Tongue (tissue), 1 donor: ENCODE measurements at regions not wholly inside any gene's neighbourhood (a gene's known extent, or its start where the extent isn't known, plus 50 kb on each side); places are given as distances from the start of the nearest gene placed in this dataset.

Experiments
- DNase-seq: peaks from one replicate; pipeline ENCODE4 v3.0.0-alpha.2; 2015

DNA sequence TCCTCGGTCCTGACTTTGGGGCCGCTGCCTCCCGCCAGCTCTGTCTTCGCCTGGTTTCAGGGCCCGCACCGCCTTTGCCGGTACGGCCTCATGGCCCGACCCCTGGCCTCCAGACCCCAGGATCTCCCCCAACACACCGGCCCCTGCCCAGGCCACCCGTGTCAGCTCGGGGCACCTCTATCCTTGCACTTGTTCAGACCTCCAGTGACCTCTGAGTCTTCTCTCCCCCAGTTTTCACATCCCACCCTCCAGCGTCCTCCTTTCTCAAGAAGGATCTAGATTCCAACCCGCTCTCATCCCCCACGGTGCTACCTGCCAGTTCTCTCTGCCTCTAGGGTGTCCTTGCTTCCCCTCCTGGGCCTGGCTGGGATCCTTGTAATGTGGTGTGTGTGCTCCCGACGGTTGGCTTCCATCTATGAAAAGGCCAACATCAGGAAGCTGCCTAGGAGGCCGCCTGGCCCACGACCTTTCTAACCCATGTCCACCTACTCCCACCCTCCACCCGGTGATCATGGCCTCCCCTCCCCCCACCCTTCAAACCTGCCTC is 61.1 kb downstream of the SPATA31C2 start:
- DNase-seq: no peak

DNA sequence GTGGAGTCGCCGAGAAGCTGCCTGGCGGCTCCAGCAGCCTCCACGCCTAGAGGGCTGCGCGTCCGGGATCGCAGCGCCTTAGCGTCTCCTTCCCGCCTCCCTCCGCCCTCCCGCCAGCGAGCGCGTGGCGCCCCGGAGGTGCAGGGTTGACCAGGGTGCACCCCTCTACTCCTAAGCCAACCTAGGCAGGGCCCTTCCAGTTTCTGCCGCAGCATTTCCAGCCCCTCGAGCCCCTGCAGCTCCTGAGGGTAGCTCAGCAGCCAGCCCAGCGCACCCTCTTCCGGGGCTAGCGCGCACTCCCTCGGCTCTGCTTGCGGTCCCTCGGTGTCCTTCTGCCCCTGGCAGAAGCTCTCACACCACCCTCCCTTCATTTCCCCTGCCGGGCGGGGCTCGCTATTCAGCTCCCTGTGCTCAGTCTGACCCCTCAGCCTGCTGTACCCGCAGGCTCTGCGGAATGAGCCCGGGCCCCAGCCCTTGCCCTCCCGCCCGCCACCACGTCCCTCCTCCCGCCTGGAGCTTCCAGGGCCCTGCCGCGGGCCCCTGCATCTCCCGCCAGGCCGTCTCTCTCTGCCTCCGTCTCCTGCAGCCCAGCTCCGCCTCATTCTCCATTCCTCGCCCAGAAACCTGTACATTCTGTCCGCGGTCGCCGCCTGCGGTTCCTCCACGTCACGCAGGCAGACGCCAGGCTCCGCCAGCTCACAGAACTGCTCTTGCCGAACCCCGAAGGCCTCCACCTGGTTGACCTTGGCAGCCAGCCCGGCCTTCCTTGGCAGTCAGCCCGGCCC is 61.8 kb downstream of the SPATA31C2 start:
- peak; percentile 91 for DNase-seq

DNA sequence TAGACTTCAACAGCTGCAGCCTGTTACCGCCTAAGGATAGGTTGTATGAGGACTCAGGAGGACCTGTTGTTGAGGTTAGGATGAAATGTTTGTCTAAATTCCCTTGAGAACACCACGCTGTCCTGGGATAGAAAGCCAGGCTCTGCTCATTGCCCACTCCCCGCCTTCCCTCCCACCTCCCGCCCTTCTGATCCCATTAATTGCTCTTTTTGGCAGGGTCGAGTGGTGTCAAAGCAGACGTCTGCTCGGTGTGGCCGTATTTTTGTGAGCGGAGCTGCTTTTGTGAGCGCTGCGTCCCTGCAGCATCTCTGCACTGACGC is 62.3 kb downstream of the SPATA31C2 start:
- DNase-seq: no peak

DNA sequence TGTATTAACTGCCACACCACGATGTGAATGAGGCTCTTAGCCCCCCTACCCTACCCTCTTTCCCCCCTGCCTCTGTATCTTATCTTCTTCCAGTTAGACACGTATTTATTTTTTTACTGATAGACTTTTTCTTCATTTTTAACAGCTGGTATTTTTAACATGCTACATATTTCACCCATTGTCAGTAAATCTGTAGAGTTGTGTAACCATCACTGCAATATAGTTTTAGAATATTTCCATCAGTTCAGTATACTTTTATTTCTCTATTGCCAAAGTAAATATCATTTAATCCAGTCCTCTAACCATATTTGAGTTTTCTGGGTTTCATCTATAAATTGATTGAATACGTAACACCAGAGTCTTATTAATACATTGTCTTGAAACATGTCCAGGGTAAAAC is 62.8 kb downstream of the SPATA31C2 start:
- no peak for DNase-seq

DNA sequence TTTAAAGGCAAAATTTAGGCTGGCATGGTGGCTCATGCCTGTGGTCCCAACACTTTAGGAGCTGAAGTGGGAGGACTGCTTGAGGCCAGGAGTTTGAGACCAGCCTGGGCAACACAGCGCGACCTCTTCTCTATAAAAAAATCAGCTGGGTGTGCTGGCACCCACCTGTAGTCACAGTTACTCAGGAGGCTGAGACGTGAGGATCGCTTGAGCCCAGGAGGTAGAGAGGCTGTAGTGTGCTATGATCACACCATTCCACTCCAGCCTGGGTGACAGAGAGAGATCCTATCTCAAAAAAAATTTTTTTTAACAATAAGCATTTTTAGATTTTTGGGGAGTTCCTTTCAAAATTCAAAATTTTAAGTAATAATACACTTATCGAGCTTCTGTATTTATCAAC is 63.3 kb downstream of the SPATA31C2 start:
- DNase-seq: no peak

DNA sequence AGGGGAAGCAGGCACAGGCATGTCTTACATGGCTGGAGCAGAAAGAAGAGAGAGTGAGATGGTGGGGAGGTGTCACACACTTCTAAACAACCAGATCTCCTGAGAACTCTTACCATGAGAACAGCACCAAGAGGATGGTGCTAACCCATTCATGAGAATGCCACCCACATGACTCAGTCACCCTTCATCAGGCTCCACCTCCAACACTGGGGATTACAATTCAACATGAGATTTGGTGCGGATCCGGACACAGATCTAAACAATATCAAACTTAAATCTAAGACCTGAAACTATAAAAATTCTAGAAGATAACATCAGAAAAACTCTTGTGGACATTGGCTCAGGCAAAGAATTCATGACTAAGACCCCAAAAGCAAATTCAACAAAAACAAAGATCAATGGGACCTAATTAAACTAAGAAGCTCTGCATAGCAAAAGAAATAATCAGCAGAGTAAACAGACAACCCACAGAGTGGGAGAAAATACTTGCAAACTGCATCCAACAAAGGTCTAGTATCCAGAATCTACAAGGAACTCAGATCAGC is 65.4 kb downstream of the SPATA31C2 start:
- DNase-seq: no peak

DNA sequence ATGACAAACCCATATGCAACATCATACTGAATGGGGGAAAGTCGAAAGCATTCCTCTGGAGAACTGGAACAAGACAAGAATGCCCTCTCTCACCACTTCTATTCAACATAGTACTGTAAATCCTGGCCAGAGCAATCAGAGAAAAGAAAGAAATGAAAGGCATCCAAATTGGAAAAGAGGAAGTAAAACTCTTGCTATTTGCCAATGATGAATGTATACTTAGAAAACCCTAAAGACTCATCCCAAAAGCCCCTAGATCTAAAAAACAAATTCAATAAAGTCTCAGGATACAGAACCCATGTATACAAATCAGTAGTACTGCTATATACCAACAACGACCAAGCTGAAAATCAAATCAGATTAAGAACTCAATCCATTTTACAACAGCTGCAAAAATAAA is 66.9 kb downstream of the SPATA31C2 start:
- DNase-seq: no peak

DNA sequence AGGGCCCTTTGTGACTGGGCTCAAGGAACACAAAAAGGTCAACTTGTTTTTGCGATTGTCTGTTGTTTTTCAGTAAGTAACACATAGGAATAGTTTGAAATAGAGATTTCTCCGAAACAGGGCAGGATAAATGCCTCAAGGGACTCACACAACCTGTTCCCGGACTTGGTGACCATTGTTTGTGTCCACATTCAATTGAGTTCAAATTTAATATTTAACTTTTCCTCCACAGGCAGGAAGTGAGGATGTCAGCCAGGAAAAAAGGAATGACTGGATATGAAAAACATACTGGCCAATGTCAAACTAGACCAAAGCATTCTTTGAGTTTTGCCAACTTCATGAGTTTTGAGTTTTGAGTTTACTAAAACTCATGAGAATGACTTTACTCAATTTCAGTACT is 72.7 kb downstream of the SPATA31C2 start:
- DNase-seq: no peak

DNA sequence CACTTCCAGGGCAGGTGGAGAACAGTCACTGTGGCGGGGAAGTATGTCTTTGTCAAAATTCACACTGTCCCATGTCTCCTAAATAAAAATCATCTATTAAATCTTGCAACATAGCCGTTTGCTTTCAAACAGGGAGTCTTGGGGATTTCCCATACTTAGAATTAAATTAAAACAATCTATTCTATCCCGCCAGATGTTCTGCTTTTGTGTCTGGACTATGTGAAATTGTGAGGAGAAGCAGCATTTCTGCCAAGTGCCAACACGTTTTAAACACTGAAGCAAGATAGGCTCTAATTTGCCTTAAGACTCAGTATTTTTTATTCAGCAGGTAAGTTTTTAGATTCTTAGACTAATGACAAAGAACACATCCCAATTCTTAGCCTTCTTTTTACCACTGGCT is 73.7 kb downstream of the SPATA31C2 start:
- DNase-seq: peak; percentile 19

DNA sequence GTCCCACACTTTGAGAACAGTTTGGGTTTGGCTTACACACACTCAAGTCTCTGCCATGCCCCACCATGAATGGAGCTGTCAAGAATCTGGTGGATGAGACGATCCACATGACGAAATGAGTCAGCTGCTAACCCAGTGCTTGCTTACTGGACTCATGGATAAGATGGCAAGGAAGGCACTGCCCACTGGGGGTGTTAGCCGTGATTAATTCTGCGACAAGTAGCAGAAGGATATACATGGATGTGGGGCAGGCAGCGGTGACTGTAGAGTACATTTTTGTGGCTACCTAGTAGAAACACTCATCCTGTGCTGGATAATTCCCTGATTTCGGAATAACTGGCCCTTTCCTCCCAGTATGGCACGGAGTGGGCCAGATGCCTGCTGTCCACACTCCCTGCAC is 77.5 kb downstream of the SPATA31C2 start:
- DNase-seq: no peak

DNA sequence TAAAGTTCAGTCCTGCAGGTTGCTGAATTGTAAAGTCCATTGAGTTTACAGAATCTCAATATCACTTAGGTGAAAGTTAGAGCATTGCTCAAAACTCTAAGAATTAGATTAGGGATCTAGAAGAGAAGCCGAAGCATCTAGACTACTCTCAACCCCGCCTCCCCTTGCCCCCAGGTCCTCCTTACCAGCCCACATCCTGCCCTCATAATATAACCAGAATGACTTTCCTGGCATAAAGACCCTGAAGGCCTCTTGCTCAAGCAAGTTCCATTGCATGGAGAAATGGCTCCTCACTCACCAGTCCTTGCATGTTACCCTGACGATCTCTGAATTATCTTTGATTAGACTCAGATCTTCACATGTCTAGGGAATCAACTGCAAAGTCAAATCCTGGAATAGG is 78.8 kb downstream of the SPATA31C2 start:
- DNase-seq: no peak

DNA sequence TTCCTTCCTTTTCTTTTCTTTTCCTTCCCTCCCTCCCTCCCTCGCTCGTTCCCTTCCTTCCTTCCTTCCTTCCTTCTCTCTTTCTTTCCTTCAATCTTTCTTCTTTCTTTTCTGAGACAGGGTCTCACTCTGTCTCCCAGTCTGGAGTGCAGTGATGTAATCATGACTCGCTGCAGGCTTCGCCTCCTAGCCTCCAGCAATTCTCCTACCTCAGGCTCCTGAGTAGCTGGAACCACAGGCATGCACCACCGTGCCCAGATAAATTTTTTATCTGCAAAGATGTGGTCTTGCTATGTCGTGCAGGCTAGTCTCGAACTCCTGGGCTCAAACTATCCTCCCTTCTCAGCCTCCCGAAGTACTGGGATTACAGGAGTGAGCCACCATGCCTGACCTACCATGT is 81.4 kb downstream of the SPATA31C2 start:
- DNase-seq: no peak

DNA sequence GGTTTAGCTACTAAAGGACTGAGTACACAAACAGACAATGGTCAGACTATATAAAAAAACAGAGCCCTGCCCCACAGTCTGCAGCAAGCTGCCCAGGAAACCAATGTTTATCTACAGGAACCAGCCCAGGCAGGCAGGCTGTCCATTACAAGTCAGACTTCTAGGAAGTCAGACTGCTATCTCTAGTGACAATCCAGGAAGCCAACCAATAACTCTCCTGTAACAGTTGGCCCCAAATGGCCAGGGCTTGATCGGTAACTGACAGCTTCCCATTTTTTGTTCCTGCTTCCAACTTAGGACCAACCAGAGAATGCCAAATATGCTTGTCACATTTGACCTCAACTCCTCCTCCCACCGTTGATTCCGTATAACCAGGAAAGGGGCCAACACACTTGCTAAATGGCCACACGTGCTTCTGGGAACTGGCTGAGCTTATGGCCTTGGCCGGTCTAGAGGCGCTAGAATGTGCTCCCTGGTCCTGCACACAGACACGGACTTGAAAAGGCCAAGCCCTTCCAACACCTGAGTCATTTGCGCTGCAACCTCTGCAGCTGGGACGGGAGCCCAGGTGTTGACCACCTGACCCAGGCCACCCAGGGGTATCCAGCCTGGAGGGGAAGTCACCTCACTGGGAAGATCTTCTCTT is 79.6 kb upstream of the CDK20 start:
- no peak for DNase-seq

DNA sequence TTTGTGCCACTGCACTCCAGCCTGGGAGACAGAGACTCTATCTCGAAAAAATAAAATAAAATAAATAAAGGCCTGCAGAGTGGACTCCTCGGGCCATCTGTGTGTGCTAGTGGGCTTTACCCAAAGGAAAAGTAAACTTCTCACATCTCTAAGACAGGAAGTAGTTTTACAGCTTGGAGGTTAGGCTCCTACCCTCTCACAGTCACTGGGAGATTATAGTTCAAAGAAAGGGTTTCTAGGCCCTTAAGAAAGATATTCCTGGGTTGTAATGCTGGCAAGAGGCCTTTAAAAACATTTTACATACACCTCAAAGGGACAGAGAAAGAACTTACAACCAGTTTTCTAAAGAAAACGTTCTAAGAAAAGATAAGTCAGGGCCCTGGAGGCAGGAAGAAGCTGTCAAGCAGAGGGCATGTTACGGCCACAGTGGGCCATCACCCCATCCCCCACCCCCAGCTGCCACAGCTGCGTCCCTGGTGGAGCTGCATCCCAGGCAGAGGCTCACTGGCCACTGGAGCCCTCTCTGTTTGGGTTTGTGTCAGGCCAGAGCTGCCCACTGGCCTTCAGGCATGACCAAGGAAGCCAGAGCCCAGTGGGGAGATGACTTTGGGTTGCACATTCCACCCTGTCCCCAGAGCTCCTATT is 78.1 kb upstream of the CDK20 start:
- DNase-seq: no peak

DNA sequence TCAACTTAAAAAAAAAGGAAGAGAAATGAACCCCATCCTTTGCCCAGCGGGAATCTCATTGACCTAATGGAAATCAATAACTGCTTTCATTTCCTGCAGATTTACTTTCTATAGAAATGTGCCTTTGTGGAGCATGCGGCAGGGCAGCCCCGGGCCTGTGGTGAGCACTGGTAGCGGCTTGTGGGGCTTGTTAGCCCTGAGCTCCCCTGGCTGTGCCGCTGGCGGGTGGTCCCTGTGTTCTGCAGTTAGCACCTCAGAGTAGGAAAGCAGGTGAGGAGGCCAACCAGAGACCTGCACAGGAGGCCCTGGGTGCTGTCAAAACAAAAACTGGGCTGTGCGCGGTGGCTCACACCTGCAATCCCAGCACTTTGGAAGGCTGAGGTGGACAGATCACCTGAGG is 76.8 kb upstream of the CDK20 start:
- no peak for DNase-seq

DNA sequence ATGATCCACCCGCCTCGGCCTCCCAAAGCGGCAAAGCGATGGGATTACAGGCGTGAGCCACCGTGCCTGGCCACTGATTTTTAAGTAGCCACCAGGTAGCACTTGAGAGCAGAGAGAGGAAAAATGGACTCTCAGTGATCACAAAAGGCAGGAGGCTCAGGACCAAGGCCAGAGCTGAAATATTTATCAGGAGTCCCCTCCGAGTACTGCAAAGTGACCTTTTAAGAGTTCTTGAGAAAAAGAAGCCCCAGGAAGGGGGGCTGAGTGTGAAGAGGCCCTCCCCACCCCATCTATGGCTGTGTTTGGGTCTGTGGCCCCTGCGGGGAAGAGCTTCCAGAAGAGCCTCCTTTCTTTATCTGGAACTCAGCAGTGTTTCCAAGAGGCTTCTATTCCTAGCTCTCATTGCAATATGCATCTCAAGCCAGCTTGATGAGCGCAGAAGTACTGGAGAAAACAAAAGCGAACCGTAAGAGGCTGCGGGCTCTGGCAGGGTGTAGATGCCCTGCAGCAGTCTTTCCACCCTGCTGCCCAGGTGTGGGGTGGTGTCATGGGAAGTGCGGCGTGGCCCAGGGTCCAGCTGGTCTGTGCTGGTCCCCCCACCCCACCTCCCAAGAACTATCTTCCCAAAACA is 75.5 kb upstream of the CDK20 start:
- no peak for DNase-seq

DNA sequence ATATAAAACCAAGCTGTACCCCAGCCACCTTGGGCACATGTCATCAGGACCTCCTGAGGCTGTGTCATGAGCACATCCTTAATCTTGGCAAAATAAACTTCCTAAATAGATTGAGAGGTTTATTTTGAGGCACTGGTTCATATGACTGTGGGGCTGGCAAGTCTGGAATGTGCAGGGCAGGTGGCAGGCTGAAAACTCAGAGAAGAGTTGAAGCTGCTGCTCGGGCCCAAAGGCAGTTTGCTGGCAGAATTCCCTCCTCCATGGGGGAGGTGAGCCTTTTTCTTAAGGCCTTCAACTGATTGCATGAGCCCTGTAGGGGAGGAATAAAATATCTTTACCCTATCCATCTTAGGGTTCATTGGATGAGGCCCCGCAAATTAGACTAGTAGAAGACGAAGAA is 72.2 kb upstream of the CDK20 start:
- no peak for DNase-seq

DNA sequence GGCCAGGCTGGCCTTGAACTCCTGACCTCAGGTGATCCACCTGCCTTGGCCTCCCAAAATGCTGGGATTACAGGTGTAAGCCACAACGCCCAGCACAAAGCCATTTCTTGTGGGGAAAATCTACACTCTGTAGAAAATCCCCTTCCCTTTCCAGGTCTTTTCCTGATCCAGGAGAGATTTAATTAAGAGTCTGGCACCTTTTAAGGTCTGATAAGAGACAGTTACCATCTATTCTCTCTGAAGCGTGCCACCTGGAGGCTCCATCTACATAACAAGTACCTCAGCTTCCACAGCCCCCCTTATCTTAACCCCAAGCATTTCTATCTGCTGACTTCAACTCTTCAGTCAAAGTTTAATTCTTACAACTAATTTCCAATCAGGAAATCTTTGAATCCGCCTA is 71.4 kb upstream of the CDK20 start:
- DNase-seq: no peak

DNA sequence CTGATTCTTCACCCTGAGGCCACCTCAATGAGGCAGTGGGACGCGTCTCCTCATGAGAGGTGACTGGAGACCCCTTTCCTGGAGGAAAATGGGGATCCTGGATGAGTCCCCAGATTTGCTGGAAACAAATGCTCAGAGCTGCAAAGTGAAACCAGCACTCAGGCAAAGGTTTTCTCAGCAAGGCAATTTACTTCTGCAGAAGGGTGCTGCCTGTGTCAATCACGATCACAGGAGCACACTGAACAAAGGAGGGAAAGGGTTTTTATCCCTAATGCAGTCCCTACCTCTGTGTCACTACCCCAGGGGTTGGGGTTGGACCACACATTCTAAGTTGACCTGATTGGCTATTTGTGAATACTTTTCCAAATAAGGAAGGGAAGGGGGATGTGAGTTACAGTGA is 69.9 kb upstream of the CDK20 start:
- DNase-seq: no peak

DNA sequence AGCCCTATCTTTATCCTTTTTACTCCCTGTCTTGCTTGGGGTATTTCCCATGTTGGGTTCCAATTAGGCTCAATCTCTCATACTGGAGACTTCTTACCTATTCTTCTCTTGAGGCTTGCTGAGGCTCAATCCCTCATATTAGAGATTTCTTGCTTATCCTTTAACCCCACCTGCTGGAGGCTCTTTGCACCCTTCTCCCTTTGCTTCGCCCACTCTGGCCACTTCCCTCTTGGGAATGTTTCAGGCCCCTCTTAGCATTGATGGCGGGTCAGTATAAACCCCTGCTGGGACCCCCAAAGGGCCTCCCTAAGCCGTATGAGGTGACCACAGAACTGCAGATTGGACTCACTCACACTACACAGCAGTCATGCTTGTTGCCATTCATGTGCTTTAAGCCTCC is 69.3 kb upstream of the CDK20 start:
- no peak for DNase-seq

DNA sequence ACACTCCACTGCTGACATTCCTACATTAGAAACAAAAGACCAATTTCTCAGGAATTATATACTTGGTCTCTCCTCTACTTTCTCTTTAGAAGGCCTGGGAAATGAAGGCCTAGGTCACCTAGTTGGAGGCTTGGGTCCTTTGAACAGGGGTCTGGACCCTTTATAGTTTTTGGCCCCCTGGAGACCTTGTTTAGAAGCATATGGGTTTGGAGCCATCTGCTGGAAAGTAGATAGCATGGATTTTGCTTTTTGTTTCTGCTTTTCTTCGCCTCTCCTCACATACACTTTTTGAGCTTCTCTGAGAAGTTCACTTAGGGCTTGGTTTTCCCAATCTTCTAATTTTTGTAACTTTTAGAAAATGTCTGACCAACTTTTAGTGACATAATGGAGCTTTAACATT is 67.1 kb upstream of the CDK20 start:
- peak; percentile 17 for DNase-seq

DNA sequence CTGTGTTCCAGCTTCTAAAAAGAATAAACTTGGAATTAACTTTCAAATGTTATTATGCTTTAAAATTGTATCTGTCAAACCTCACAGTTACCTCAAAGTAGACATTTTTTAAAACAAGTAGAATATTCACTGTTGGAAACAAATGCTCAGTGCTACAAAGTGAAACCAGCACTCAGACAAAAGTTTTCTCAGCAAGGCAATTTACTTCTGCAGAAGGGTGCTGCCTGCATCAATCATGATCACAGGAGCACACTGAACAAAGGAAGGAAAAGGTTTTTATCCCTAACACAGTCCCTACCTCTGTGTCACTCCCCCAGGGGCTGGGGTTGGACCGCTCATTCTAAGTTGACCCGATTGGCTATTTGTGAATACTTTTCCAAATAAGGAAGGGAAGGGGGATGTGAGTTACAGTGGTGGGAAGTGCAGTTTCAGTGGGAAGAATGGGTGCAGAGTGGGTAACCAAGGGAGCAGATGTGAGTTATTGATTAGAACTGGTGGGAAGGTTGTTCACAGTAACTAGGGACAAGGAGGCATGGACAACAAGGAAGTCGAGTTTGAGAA is 63.0 kb upstream of the CDK20 start:
- no peak for DNase-seq

DNA sequence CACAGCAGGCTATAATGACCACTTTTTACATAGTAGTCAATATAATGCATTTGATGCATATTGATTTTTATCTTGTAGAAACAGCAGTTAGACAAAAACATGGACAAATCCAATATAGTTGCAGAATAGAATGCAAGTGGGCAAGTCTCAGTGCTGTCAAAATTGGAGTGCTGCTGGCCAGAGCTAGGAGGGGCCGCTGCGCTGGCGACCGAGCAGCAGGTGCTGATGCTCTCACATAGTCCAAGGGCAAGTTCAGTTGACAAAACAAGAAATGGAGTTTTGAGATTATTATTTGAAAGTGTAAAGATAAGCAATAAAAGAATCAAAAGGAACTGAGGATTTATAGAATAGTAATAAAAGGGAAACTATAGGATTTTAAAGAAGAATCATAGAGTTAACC is 60.6 kb upstream of the CDK20 start:
- DNase-seq: no peak
